Uterus (tissue), 2 donors: ENCODE measurements at regions not wholly inside any gene's neighbourhood (a gene's known extent, or its start where the extent isn't known, plus 50 kb on each side); places are given as distances from the start of the nearest gene placed in this dataset.

ENCODE experiments used
- CTCF ChIP-seq, 4 experiments: fragments of 200-600 bp in 2 of 4; fragments of 450-650 bp in 2 of 4; sonication (generic) in 2 of 4; IDR thresholded peaks; one replicate each; pipeline ENCODE4 v1.5.1; 2016 to 2019; ENCODE audit warnings: antibody characterized with exemption in 4 of 4, mild to moderate bottlenecking in 2 of 4, moderate library complexity in 1 of 4
- POLR2A ChIP-seq, 2 donors: fragments of 450-650 bp; IDR thresholded peaks; one replicate each; pipeline ENCODE4 v1.6.1; 2016; ENCODE audit warnings: antibody characterized with exemption in 2 of 2, mild to moderate bottlenecking in 1 of 2, moderate library complexity in 1 of 2

GRCh38 chr15:47844437-47844836, 127.1 kb downstream of the SEMA6D start:
- TF ChIP-seq POLR2A (IDR thresholded peaks at IDR 0.05), result no peak
- TF ChIP-seq CTCF (IDR thresholded peaks at IDR 0.05), result no peak
